RWPE2 (cell line): ENCODE measurements at regions not wholly inside any gene's neighbourhood (a gene's known extent, or its start where the extent isn't known, plus 50 kb on each side); places are given as distances from the start of the nearest gene placed in this dataset.

Source experiments
- ATAC-seq: fragments of 200-7000 bp; cut with Tn5 transposase; 3 replicates; pipeline ENCODE4 v1.9.1; 2021; ENCODE audit warnings: low read depth
- DNase-seq: peaks from one replicate; pipeline ENCODE4 v3.0.0-alpha.2; 2020; ENCODE audit warnings: low spot score
- H3K27ac ChIP-seq: fragments of 450-650 bp; 2 replicates; pipeline ENCODE4 v1.5.1; 2017; ENCODE audit warnings: mild to moderate bottlenecking; ENCODE audit not compliant: poor library complexity, severe bottlenecking
- H3K27me3 ChIP-seq: fragments of 250-450 bp; sonication (Bioruptor Pico); 2 replicates; pipeline ENCODE4 v1.5.1; 2021; ENCODE audit warnings: mild to moderate bottlenecking, moderate library complexity; ENCODE audit not compliant: insufficient read depth, poor library complexity, severe bottlenecking
- H3K36me3 ChIP-seq: fragments of 250-450 bp; sonication (Bioruptor Pico); 2 replicates; pipeline ENCODE4 v1.5.1; 2020; ENCODE audit warnings: low read depth, mild to moderate bottlenecking, moderate library complexity
- H3K4me1 ChIP-seq: fragments of 250-450 bp; sonication (Bioruptor Pico); 2 replicates; pipeline ENCODE4 v1.5.1; 2021; ENCODE audit warnings: mild to moderate bottlenecking, moderate library complexity; ENCODE audit not compliant: insufficient read depth, poor library complexity, severe bottlenecking
- H3K4me3 ChIP-seq: fragments of 250-450 bp; sonication (Bioruptor Pico); 2 replicates; pipeline ENCODE4 v1.5.1; 2021; ENCODE audit warnings: mild to moderate bottlenecking, moderate library complexity; ENCODE audit not compliant: severe bottlenecking
- H3K9me3 ChIP-seq: fragments of 250-450 bp; sonication (Bioruptor Pico); 2 replicates; pipeline ENCODE4 v1.5.1; 2021; ENCODE audit warnings: mild to moderate bottlenecking, moderate library complexity; ENCODE audit not compliant: severe bottlenecking
- TF ChIP-seq, protein P1 (sequence below): fragments of 450-650 bp; IDR thresholded peaks from one replicate; pipeline ENCODE4 v1.5.1; 2017; ENCODE audit warnings: mild to moderate bottlenecking, moderate library complexity; ENCODE audit not compliant: poor library complexity, severe bottlenecking

DNA sequence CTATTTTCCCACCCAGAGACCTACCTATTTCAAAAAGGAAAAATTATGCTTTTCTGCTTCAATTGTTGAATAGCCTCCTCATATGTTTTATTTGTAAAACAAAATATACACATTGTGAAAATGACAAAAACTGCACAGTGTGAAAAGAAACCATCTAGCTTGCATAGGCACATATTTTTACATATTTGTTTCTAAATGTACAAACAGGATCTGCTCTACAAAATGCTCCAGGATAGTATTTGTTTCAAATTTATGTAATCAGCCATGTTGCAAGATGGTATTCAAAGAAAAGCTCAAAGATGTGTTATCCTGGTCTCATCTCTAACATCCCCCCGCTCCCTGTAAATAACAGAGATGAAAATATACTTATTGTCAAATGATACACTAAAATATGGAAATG is 366.1 kb upstream of the MPDZ start:
- peaks cover 6% of the 10 kb centered on the region for H3K9me3 ChIP-seq
- ATAC-seq: no peak
- DNase-seq: no peak
- TF ChIP-seq, protein P1, sequence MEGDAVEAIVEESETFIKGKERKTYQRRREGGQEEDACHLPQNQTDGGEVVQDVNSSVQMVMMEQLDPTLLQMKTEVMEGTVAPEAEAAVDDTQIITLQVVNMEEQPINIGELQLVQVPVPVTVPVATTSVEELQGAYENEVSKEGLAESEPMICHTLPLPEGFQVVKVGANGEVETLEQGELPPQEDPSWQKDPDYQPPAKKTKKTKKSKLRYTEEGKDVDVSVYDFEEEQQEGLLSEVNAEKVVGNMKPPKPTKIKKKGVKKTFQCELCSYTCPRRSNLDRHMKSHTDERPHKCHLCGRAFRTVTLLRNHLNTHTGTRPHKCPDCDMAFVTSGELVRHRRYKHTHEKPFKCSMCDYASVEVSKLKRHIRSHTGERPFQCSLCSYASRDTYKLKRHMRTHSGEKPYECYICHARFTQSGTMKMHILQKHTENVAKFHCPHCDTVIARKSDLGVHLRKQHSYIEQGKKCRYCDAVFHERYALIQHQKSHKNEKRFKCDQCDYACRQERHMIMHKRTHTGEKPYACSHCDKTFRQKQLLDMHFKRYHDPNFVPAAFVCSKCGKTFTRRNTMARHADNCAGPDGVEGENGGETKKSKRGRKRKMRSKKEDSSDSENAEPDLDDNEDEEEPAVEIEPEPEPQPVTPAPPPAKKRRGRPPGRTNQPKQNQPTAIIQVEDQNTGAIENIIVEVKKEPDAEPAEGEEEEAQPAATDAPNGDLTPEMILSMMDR: no peak
- no peaks in the 10 kb centered on the region for H3K27me3 ChIP-seq
- H3K4me1 ChIP-seq: peaks cover 3% of the 10 kb centered on the region
- no peak overlapping the region for H3K4me3 ChIP-seq
- H3K36me3 ChIP-seq: no peaks in the 10 kb centered on the region
- H3K27ac ChIP-seq: no peak overlapping the region

DNA sequence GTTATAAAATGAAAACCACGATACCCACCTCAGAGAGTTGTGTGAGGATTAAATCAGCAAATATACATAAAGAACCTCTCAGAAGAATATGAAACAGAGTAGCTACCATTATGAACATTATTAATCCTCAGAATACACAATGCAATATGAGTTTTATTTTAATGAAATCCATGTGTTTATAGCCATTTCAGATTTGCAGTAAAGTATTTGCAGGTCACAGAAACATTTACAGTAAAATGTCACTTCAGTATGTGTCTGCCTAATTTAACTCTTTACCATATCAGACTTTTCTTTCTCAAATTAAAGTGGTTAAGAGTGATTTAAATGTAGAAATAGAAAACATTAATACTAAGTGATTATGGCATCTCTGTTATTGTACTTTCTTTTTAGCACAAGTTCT is 365.2 kb upstream of the MPDZ start:
- Histone ChIP-seq H3K27me3 (no peaks in the 10 kb centered on the region), H3K27ac (no peak overlapping the region), H3K9me3 (peaks cover 6% of the 10 kb centered on the region), H3K36me3 (no peaks in the 10 kb centered on the region), H3K4me3 (no peak overlapping the region), H3K4me1 (peaks cover 3% of the 10 kb centered on the region)
- ATAC-seq (no peak), DNase-seq (no peak)
- TF ChIP-seq, protein P1: no peak

DNA sequence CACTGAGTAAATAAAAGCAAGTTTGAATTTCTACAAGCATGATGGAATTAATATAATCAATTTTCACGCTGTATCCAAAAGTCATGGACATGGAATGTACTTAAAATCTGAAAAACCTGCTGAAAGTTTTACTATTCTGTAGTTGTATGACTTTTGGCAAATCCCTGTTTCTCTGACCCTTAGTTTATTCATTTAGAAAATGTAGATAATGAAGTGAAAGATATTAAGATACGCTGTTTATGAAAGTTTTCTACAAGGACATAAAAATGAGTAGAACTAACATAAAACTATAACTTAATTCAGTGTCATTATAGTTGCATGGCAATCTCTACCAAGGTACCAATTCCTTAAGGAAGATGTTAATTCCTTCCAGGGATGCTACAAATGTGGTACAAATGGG is 363.2 kb upstream of the MPDZ start:
- Histone ChIP-seq H3K36me3 (no peaks in the 10 kb centered on the region), H3K27ac (no peak overlapping the region)
- DNase-seq: no peak

DNA sequence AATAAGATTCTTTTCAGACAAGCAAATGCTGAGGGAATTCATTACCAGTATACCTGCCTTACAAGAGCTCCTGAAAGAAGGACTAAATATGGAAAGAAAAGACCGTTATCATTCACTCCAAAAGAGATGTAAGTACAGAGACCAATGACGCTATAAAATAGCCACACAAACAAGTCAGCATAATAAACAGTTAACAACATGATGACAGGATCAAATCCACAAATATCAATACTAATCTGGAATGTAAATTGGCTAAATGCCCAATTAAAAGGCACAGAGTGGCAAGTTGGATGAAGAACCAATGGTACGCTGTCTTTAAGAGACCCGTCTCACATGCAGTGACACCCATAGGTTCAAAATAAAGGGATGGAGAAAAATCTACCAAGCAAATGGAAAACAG is 349.6 kb upstream of the MPDZ start:
- Histone ChIP-seq H3K36me3 (no peaks in the 10 kb centered on the region), H3K9me3 (no peaks in the 10 kb centered on the region), H3K4me1 (no peaks in the 10 kb centered on the region), H3K27ac (no peak overlapping the region), H3K27me3 (no peaks in the 10 kb centered on the region), H3K4me3 (no peak overlapping the region)
- ATAC-seq (no peak), DNase-seq (no peak)
- TF ChIP-seq, protein P1: no peak

More for the DNA sequence above, 363.2 kb upstream of the MPDZ start:
- Histone ChIP-seq H3K27me3 (no peaks in the 10 kb centered on the region), H3K4me3 (no peak overlapping the region), H3K4me1 (peaks cover 3% of the 10 kb centered on the region), H3K9me3 (peaks cover under 1% of the 10 kb centered on the region)
- ATAC-seq: no peak
- TF ChIP-seq, protein P1: no peak

DNA sequence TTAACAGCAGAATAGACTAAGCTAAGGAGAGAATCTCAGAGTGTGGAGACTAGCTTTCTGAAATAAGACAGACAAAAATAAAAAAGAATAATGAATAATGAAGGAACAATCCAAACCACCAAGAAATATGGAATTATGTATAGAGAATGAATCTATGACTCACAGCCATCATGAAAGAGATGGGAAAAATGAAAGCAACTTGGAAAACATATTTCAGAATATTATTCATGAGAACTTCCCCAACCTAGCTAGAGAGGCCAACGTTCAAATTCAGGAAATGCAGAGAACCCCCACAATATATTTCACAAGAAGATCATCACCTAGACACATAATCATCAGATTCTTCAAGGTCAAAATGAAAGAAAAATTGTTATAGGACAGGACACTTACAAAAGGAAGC is 349.0 kb upstream of the MPDZ start:
- no peaks in the 10 kb centered on the region for H3K4me1 ChIP-seq
- ATAC-seq (no peak), DNase-seq (no peak)
- H3K27ac ChIP-seq: no peak overlapping the region
- H3K27me3 ChIP-seq: no peaks in the 10 kb centered on the region
- TF ChIP-seq, protein P1: no peak
- H3K9me3 ChIP-seq: no peaks in the 10 kb centered on the region
- H3K4me3 ChIP-seq: no peak overlapping the region
- H3K36me3 ChIP-seq: no peaks in the 10 kb centered on the region
